ENCODE measurements at regions not wholly inside any gene's neighbourhood (a gene's known extent, or its start where the extent isn't known, plus 50 kb on each side); places are given as distances from the start of the nearest gene placed in this dataset.
"Not testable (repeated sequence)": the region's sequence is repeated elsewhere in the genome, so short reads cannot be mapped to it uniquely, and the experiment has no call there.

DNA sequence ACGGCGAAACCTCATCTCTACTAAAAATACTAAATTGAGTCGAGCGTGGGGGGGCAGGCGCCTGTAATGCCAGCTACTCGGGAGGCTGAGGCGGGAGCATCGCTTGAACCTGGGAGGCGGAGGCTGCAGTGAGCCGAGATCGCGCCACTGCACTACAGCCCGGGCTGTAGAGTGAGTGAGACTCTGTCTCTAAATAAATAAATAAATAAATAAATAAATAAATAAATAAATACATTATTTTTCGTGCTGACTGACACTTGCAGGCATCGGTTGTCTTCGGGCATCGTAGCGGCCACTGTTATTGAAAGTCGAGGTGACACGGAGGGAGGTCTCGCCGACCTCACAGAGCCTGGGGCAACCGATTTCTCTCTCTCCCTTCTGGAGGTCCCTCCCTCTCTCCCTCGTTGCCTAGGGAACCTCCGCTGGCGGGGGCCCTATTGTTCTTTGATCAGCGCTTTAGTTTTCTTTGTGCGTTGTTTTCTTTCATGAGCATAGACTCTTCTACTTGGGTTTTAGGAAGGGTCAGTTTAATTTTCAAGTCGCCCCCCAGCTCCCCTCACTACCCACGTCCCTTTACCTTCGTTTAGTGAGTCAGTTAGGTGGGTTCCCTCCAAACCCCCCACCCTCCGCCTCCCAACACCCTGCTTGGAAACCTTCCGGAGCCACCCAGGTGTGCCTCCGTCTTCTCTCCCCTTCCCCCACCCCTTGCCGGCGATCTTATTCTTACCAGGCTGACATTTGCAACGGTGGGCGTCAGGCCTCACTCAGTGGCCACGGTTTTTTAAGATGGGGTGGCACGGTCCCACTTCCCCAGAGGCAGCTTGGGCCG is 345.4 kb upstream of the DEFB115 start:
- ATAC-seq (ENCODE audit: low FRiP score); H3K4me1 ChIP-seq (ENCODE audit: control insufficient read depth in 1 of 2, insufficient read depth in 2 of 2, low read length in 2 of 2); intact Hi-C loops (cut with DNase I); H3K27me3 ChIP-seq (ENCODE audit: control insufficient read depth in 1 of 2, insufficient read depth in 2 of 2, low read length in 1 of 2); H3K27ac ChIP-seq (ENCODE audit: low read depth in 1 of 2, low read length in 2 of 2); H3K36me3 ChIP-seq (ENCODE audit: control insufficient read depth in 1 of 2, insufficient read depth in 2 of 2, low read length in 1 of 2); DNase-seq; H3K9me3 ChIP-seq (ENCODE audit: control insufficient read depth, low read length); H3K4me3 ChIP-seq (ENCODE audit: low read length in 2 of 2): not testable (repeated sequence)
- WGBS, 2 donors = 33 to 42% methylated on average over 41 of the region's 41 CpGs

DNA sequence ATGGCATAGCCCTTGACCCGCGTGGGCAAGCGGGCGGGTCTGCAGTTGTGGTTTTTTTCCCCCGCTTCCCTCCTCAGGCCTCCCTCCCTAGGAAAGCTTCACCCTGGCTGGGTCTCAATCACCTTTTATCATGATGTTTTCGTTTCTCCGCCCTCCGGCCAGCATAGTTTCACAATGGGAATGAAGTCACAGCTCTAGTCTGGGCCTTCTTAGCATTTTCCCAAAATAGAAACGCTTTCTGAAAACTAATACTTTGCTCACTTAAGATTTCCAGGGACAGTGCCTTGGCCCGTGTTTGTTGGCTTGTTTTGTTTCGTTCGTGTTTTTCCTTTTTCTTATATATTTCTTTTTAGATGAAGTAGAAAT is 344.8 kb upstream of the DEFB115 start:
- H3K27ac ChIP-seq (ENCODE audit: low read depth in 1 of 2, low read length in 2 of 2); H3K4me3 ChIP-seq (ENCODE audit: low read length in 2 of 2); H3K4me1 ChIP-seq (ENCODE audit: control insufficient read depth in 1 of 2, insufficient read depth in 2 of 2, low read length in 2 of 2); ATAC-seq (ENCODE audit: low FRiP score); DNase-seq; H3K27me3 ChIP-seq (ENCODE audit: control insufficient read depth in 1 of 2, insufficient read depth in 2 of 2, low read length in 1 of 2); intact Hi-C loops (cut with DNase I); H3K36me3 ChIP-seq (ENCODE audit: control insufficient read depth in 1 of 2, insufficient read depth in 2 of 2, low read length in 1 of 2); H3K9me3 ChIP-seq (ENCODE audit: control insufficient read depth, low read length): not testable (repeated sequence)
- 21 to 31% methylated on average over 9 to 12 of the region's 12 CpGs for WGBS, 2 donors

GRCh38 chr20:30916404-30916803 is 341.1 kb upstream of the DEFB115 start:
- intact Hi-C loops (cut with DNase I); H3K9me3 ChIP-seq (ENCODE audit: control insufficient read depth, low read length); H3K27ac ChIP-seq (ENCODE audit: low read depth in 1 of 2, low read length in 2 of 2); DNase-seq; H3K4me1 ChIP-seq (ENCODE audit: control insufficient read depth in 1 of 2, insufficient read depth in 2 of 2, low read length in 2 of 2); H3K4me3 ChIP-seq (ENCODE audit: low read length in 2 of 2); ATAC-seq (ENCODE audit: low FRiP score); H3K27me3 ChIP-seq (ENCODE audit: control insufficient read depth in 1 of 2, insufficient read depth in 2 of 2, low read length in 1 of 2); H3K36me3 ChIP-seq (ENCODE audit: control insufficient read depth in 1 of 2, insufficient read depth in 2 of 2, low read length in 1 of 2): not testable (repeated sequence)
- WGBS, 2 donors = 90% methylated on average over 5 of the region's 5 CpGs

- Histone ChIP-seq H3K27me3 (ENCODE audit: control insufficient read depth in 1 of 2, insufficient read depth in 2 of 2, low read length in 1 of 2) (no peaks in the 10 kb centered on the region), H3K36me3 (ENCODE audit: control insufficient read depth in 1 of 2, insufficient read depth in 2 of 2, low read length in 1 of 2) (no peaks in the 10 kb centered on the region), H3K4me1 (ENCODE audit: control insufficient read depth in 1 of 2, insufficient read depth in 2 of 2, low read length in 2 of 2) (no peaks in the 10 kb centered on the region), H3K9me3 (ENCODE audit: control insufficient read depth, low read length) (no peaks in the 10 kb centered on the region), H3K4me3 (ENCODE audit: low read length in 2 of 2) (no peak overlapping the region), H3K27ac (ENCODE audit: low read depth in 1 of 2, low read length in 2 of 2) (no peak overlapping the region)
- peak in 1 of 2 donors; percentile 37 for DNase-seq
- intact Hi-C loops (cut with DNase I) = no loop called here
- 83 to 90% methylated on average over 31 of the region's 31 CpGs for WGBS, 2 donors
- ATAC-seq (ENCODE audit: low FRiP score) = no peak
These were observed 337.8 kb upstream of the DEFB115 start for GRCh38 chr20:30919514-30920188.

- ATAC-seq (ENCODE audit: low FRiP score) = peak; percentile 46
- Histone ChIP-seq H3K36me3 (ENCODE audit: control insufficient read depth in 1 of 2, insufficient read depth in 2 of 2, low read length in 1 of 2) (no peaks in the 10 kb centered on the region), H3K4me1 (ENCODE audit: control insufficient read depth in 1 of 2, insufficient read depth in 2 of 2, low read length in 2 of 2) (no peaks in the 10 kb centered on the region), H3K27ac (ENCODE audit: low read depth in 1 of 2, low read length in 2 of 2) (no peak overlapping the region), H3K27me3 (ENCODE audit: control insufficient read depth in 1 of 2, insufficient read depth in 2 of 2, low read length in 1 of 2) (no peaks in the 10 kb centered on the region), H3K4me3 (ENCODE audit: low read length in 2 of 2) (no peak overlapping the region), H3K9me3 (ENCODE audit: control insufficient read depth, low read length) (no peaks in the 10 kb centered on the region)
- 84 to 87% methylated on average over 57 of the region's 57 CpGs for WGBS, 2 donors
- peak in 1 of 2 donors; percentile 69 for DNase-seq
- intact Hi-C loops (cut with DNase I) = no loop called here
These were observed 336.0 kb upstream of the DEFB115 start for GRCh38 chr20:30921286-30922071.

GRCh38 chr20:30922129-30922528 is 335.3 kb upstream of the DEFB115 start:
- intact Hi-C loops (cut with DNase I) = no loop called here
- 50 to 63% methylated on average over 54 to 55 of the region's 55 CpGs for WGBS, 2 donors
- no peaks in the 10 kb centered on the region for H3K9me3 ChIP-seq (ENCODE audit: control insufficient read depth, low read length)
- H3K36me3 ChIP-seq (ENCODE audit: control insufficient read depth in 1 of 2, insufficient read depth in 2 of 2, low read length in 1 of 2) = no peaks in the 10 kb centered on the region
- ATAC-seq (ENCODE audit: low FRiP score) = peak; percentile 64
- no peaks in the 10 kb centered on the region for H3K27me3 ChIP-seq (ENCODE audit: control insufficient read depth in 1 of 2, insufficient read depth in 2 of 2, low read length in 1 of 2)
- no peaks in the 10 kb centered on the region for H3K4me1 ChIP-seq (ENCODE audit: control insufficient read depth in 1 of 2, insufficient read depth in 2 of 2, low read length in 2 of 2)
- DNase-seq = peak in 1 of 2 donors; percentile 63
- no peak overlapping the region for H3K4me3 ChIP-seq (ENCODE audit: low read length in 2 of 2)
- no peak overlapping the region for H3K27ac ChIP-seq (ENCODE audit: low read depth in 1 of 2, low read length in 2 of 2)

- H3K4me3 ChIP-seq (ENCODE audit: low read length in 2 of 2) = no peak overlapping the region
- intact Hi-C loops (cut with DNase I) = no loop called here
- no peak overlapping the region for H3K27ac ChIP-seq (ENCODE audit: low read depth in 1 of 2, low read length in 2 of 2)
- ATAC-seq (ENCODE audit: low FRiP score) (no peak), DNase-seq (no peak)
- 63 to 70% methylated on average over 5 of the region's 5 CpGs for WGBS, 2 donors
- H3K9me3 ChIP-seq (ENCODE audit: control insufficient read depth, low read length) = no peaks in the 10 kb centered on the region
- H3K4me1 ChIP-seq (ENCODE audit: control insufficient read depth in 1 of 2, insufficient read depth in 2 of 2, low read length in 2 of 2) = no peaks in the 10 kb centered on the region
- H3K27me3 ChIP-seq (ENCODE audit: control insufficient read depth in 1 of 2, insufficient read depth in 2 of 2, low read length in 1 of 2) = no peaks in the 10 kb centered on the region
- H3K36me3 ChIP-seq (ENCODE audit: control insufficient read depth in 1 of 2, insufficient read depth in 2 of 2, low read length in 1 of 2) = no peaks in the 10 kb centered on the region
These were observed 319.7 kb upstream of the DEFB115 start for GRCh38 chr20:30937790-30938189.

GRCh38 chr20:30949761-30950160 is 307.7 kb upstream of the DEFB115 start:
- 85 to 87% methylated on average over 13 of the region's 13 CpGs for WGBS, 2 donors
- H3K36me3 ChIP-seq (ENCODE audit: control insufficient read depth in 1 of 2, insufficient read depth in 2 of 2, low read length in 1 of 2) = no peaks in the 10 kb centered on the region
- H3K27me3 ChIP-seq (ENCODE audit: control insufficient read depth in 1 of 2, insufficient read depth in 2 of 2, low read length in 1 of 2) = no peaks in the 10 kb centered on the region
- no peaks in the 10 kb centered on the region for H3K9me3 ChIP-seq (ENCODE audit: control insufficient read depth, low read length)
- H3K27ac ChIP-seq (ENCODE audit: low read depth in 1 of 2, low read length in 2 of 2) = no peak overlapping the region
- H3K4me3 ChIP-seq (ENCODE audit: low read length in 2 of 2) = no peak overlapping the region
- DNase-seq (no peak), ATAC-seq (ENCODE audit: low FRiP score) (no peak)
- intact Hi-C loops (cut with DNase I) = no loop called here
- no peaks in the 10 kb centered on the region for H3K4me1 ChIP-seq (ENCODE audit: control insufficient read depth in 1 of 2, insufficient read depth in 2 of 2, low read length in 2 of 2)

All from aorta (tissue), 5 donors.